ENCODE measurements at regions not wholly inside any gene's neighbourhood (a gene's known extent, or its start where the extent isn't known, plus 50 kb on each side); places are given as distances from the start of the nearest gene placed in this dataset.

DNA sequence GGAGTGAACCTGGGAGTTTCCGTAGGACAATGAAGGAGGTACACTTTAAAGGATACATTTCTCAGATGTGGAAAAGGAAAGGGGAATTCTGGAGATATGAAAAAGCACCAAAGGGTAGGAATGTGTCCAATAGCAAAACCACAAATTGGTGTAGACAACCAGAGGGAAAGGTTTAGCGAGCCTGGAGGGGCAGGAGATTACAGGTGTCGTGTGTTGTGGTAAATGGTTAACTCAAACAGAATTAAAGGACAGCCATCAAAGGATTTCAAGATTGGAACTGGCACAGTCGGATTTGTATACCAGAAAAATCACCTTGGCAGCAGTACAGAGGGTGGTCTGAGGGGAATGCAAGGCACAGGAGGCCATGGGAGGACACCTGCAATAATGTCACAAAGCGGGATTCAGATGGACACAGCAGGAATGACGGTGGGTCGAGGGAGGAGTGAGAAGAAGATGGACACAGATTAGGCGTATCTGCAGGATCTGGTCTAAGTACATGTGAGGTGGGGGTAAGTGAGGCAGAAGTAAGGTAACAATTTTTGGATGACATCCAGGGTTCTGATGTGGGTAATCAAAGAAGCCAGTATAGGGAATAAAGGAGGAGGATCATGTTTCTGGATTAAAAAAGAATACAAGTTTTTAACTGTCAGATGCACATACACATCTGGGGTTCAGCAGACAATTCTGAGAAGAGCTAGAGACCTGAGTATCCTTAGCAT is 361.6 kb downstream of the KLF12 start:
- DNase-seq, result no peak
- Histone ChIP-seq H3K4me3 (replicated peaks in 1 of 3; ENCODE audit: low read depth in 2 of 3, low read length in 3 of 3) (no peak overlapping the region), H2AFZ (ENCODE audit: insufficient read depth, low read depth, low read length, poor library complexity, severe bottlenecking) (no peak overlapping the region), H3K27me3 (ENCODE audit: control insufficient read depth in 2 of 2, insufficient read depth in 2 of 2, low read length in 2 of 2) (no peaks in the 10 kb centered on the region), H3K79me2 (ENCODE audit: insufficient read depth, low read length) (no peaks in the 10 kb centered on the region), H3K36me3 (replicated peaks in 1 of 2; ENCODE audit: control insufficient read depth in 1 of 2, insufficient read depth in 2 of 2, low read length in 2 of 2) (no peaks in the 10 kb centered on the region), H3K4me2 (replicated peaks; ENCODE audit: extremely low read depth, low read length, poor library complexity, severe bottlenecking) (no peak overlapping the region), H3K9ac (ENCODE audit: insufficient read depth, low read length, poor library complexity, severe bottlenecking) (no peak overlapping the region), H3K9me3 (replicated peaks in 1 of 2; ENCODE audit: control insufficient read depth in 1 of 2, insufficient read depth in 1 of 2, low read length in 2 of 2) (no peaks in the 10 kb centered on the region), H3K27ac (ENCODE audit: low read depth in 1 of 2, low read length in 2 of 2) (no peak overlapping the region), H3K4me1 (ENCODE audit: control insufficient read depth in 1 of 2, insufficient read depth in 2 of 2, low read length in 2 of 2) (no peaks in the 10 kb centered on the region), H4K20me1 (ENCODE audit: insufficient read depth, low read length) (no peaks in the 10 kb centered on the region)
- Mint-ChIP-seq H3K27ac (peak overlapping the region in 1 of 7 donors; percentile 37), H3K4me3 (no peak overlapping the region), H3K36me3 (no peaks in the 10 kb centered on the region), H3K27me3 (ENCODE audit: low read depth in 3 of 3) (no peaks in the 10 kb centered on the region), H3K4me1 (no peaks in the 10 kb centered on the region), H3K9me3 (peaks cover 0 to 5% (median 2%) of the 10 kb centered on the region in 7 donors)
- intact Hi-C loops (cut with micrococcal nuclease), result no loop called here
- TF ChIP-seq, protein P1, sequence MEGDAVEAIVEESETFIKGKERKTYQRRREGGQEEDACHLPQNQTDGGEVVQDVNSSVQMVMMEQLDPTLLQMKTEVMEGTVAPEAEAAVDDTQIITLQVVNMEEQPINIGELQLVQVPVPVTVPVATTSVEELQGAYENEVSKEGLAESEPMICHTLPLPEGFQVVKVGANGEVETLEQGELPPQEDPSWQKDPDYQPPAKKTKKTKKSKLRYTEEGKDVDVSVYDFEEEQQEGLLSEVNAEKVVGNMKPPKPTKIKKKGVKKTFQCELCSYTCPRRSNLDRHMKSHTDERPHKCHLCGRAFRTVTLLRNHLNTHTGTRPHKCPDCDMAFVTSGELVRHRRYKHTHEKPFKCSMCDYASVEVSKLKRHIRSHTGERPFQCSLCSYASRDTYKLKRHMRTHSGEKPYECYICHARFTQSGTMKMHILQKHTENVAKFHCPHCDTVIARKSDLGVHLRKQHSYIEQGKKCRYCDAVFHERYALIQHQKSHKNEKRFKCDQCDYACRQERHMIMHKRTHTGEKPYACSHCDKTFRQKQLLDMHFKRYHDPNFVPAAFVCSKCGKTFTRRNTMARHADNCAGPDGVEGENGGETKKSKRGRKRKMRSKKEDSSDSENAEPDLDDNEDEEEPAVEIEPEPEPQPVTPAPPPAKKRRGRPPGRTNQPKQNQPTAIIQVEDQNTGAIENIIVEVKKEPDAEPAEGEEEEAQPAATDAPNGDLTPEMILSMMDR (IDR thresholded peaks at IDR 0.05), result no peak
- 92% methylated on average over 7 of the region's 8 CpGs for WGBS (ENCODE audit: insufficient coverage)

DNA sequence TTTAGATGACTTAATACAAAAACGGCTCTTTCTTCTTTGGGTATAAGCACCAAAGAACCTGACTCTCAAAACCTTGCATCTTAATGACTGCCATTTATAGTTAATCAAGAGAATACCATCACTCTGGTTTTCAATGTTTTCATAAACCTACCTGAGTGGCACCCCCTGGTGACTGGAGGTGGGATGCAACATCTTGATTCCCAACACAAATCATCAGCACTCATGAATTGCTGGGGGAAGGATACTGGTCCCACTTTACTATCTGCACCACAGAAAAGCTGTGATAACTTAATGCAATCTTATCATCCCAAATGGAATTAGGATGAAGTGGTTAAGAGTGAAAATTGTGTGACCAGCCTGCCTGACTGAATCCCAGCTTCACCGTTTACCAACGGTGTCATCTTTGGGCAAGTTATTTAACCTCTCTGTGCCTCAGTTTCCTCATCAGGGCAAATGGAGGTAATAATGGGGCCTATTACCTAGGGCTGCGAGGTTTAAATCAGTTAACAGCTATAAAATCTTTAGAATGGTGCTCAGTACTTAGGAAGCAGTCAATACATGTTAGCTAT is 366.4 kb downstream of the KLF12 start:
- Histone ChIP-seq H3K9ac (ENCODE audit: insufficient read depth, low read length, poor library complexity, severe bottlenecking) (no peak overlapping the region), H3K27ac (ENCODE audit: low read depth in 1 of 2, low read length in 2 of 2) (no peak overlapping the region), H2AFZ (ENCODE audit: insufficient read depth, low read depth, low read length, poor library complexity, severe bottlenecking) (no peak overlapping the region), H3K27me3 (ENCODE audit: control insufficient read depth in 2 of 2, insufficient read depth in 2 of 2, low read length in 2 of 2) (no peaks in the 10 kb centered on the region), H4K20me1 (ENCODE audit: insufficient read depth, low read length) (no peaks in the 10 kb centered on the region), H3K9me3 (replicated peaks in 1 of 2; ENCODE audit: control insufficient read depth in 1 of 2, insufficient read depth in 1 of 2, low read length in 2 of 2) (no peaks in the 10 kb centered on the region), H3K4me3 (replicated peaks in 1 of 3; ENCODE audit: low read depth in 2 of 3, low read length in 3 of 3) (no peak overlapping the region), H3K36me3 (replicated peaks in 1 of 2; ENCODE audit: control insufficient read depth in 1 of 2, insufficient read depth in 2 of 2, low read length in 2 of 2) (no peaks in the 10 kb centered on the region), H3K4me1 (ENCODE audit: control insufficient read depth in 1 of 2, insufficient read depth in 2 of 2, low read length in 2 of 2) (peaks cover 11 to 12% of the 10 kb centered on the region in 2 donors), H3K79me2 (ENCODE audit: insufficient read depth, low read length) (no peaks in the 10 kb centered on the region), H3K4me2 (replicated peaks; ENCODE audit: extremely low read depth, low read length, poor library complexity, severe bottlenecking) (no peak overlapping the region)
- 88% methylated on average over 1 of the region's 4 CpGs for WGBS (ENCODE audit: insufficient coverage)
- peaks cover 19% of the 10 kb centered on the region for H3K4me1 Mint-ChIP-seq
- H3K27me3 Mint-ChIP-seq (ENCODE audit: low read depth in 3 of 3), result no peaks in the 10 kb centered on the region
- peaks cover 0 to 3% (median 0%) of the 10 kb centered on the region in 7 donors for H3K9me3 Mint-ChIP-seq
- DNase-seq, result no peak
- intact Hi-C loops (cut with micrococcal nuclease), result no loop called here
- no peaks in the 10 kb centered on the region for H3K36me3 Mint-ChIP-seq
- no peak overlapping the region for H3K27ac Mint-ChIP-seq
- TF ChIP-seq, protein P1 (IDR thresholded peaks at IDR 0.05), result peak; percentile 31
- no peak overlapping the region for H3K4me3 Mint-ChIP-seq

Data from CD14-positive monocyte (primary cell).